ENCODE measurements at regions not wholly inside any gene's neighbourhood (a gene's known extent, or its start where the extent isn't known, plus 50 kb on each side); places are given as distances from the start of the nearest gene placed in this dataset.

DNA sequence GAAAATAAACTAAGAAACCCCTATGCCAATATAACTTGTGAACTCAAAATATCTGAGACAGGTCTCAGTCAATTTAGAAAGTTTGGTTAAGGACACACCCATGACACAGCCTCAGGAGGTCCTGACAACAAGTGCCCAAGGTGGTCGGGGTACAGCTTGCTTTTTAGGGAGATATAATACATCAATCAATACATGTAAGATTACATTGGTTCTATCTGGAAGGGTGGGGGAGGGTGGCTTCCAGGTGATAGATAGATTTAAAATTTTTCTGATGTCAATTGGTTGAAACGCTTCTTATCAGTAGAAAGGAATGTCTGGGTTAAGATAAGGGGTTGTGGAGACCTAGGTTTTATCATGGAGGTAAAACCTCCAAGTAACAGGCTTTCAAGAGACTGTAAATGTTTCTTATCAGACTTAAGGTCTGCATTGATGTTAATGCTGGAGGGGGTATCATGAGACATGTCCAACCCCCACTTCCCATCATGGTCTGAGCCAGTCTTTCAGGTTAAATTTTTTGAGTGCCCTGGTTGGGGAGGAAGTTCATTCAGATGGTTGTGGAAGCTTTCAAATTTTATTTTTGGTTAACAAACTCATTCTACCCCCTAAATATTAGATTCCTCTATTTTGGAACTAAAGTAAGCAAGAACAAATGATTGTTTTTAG, 82.0 kb upstream of the RASSF8 start:
- Mint-ChIP-seq H3K27me3 (ENCODE audit: low read depth) (no peaks in the 10 kb centered on the region), H3K36me3 (ENCODE audit: low read depth) (no peaks in the 10 kb centered on the region), H3K9me3 (peaks cover 5% of the 10 kb centered on the region), H3K4me3 (no peak overlapping the region), H3K27ac (no peak overlapping the region), H3K4me1 (no peaks in the 10 kb centered on the region)
- TF ChIP-seq, protein P1, sequence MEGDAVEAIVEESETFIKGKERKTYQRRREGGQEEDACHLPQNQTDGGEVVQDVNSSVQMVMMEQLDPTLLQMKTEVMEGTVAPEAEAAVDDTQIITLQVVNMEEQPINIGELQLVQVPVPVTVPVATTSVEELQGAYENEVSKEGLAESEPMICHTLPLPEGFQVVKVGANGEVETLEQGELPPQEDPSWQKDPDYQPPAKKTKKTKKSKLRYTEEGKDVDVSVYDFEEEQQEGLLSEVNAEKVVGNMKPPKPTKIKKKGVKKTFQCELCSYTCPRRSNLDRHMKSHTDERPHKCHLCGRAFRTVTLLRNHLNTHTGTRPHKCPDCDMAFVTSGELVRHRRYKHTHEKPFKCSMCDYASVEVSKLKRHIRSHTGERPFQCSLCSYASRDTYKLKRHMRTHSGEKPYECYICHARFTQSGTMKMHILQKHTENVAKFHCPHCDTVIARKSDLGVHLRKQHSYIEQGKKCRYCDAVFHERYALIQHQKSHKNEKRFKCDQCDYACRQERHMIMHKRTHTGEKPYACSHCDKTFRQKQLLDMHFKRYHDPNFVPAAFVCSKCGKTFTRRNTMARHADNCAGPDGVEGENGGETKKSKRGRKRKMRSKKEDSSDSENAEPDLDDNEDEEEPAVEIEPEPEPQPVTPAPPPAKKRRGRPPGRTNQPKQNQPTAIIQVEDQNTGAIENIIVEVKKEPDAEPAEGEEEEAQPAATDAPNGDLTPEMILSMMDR (IDR thresholded peaks at IDR 0.05; ENCODE audit: unreplicated experiment in 3 of 3), result no peak

DNA sequence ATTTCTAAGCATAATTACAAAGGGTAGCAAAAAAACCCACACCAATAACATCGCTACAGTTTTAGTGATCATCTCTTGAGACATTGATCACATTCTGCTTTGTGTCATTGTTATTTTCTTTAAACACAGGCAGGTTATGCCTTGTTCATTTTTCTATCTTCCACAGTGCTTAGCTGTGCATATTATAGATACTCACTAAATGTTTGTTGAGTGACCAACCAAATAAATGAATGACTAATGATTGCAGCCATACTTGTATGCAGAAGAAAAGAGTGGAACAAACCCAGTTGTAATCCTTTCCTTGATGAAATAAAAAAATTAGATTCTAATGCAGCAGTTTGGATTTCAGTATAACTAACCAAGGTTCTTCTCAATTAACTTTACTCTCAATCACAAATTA, 81.0 kb upstream of the RASSF8 start:
- H3K27me3 Mint-ChIP-seq (ENCODE audit: low read depth), result no peaks in the 10 kb centered on the region
- no peak overlapping the region for H3K4me3 Mint-ChIP-seq
- peaks cover 12% of the 10 kb centered on the region for H3K9me3 Mint-ChIP-seq
- no peaks in the 10 kb centered on the region for H3K36me3 Mint-ChIP-seq (ENCODE audit: low read depth)
- no peak overlapping the region for H3K27ac Mint-ChIP-seq
- no peaks in the 10 kb centered on the region for H3K4me1 Mint-ChIP-seq
- TF ChIP-seq, protein P1 (IDR thresholded peaks at IDR 0.05; ENCODE audit: unreplicated experiment in 3 of 3), result no peak

DNA sequence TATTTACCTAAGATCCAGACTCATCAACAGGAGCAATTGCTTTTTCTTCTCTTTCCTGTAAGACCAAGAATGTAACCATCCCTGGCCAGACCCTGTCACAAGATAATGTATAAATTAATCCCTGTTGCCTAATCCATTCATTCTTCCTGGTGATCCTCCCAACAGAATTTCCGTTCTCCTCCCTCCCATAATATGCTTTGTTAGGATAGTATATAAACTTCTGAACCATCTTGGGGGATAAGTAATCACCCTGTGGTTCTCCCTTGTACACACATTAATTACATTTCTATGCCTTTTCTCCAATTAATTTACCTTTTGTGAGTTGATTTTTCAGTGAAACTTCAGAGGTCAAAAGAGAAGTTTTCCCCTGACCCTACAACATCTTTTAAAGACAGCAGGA, 76.2 kb upstream of the RASSF8 start:
- Mint-ChIP-seq H3K27ac (no peak overlapping the region), H3K4me1 (no peaks in the 10 kb centered on the region), H3K36me3 (ENCODE audit: low read depth) (no peaks in the 10 kb centered on the region), H3K9me3 (peaks cover 12% of the 10 kb centered on the region), H3K4me3 (no peak overlapping the region), H3K27me3 (ENCODE audit: low read depth) (no peaks in the 10 kb centered on the region)
- TF ChIP-seq, protein P1 (IDR thresholded peaks at IDR 0.05; ENCODE audit: unreplicated experiment in 3 of 3), result no peak

DNA sequence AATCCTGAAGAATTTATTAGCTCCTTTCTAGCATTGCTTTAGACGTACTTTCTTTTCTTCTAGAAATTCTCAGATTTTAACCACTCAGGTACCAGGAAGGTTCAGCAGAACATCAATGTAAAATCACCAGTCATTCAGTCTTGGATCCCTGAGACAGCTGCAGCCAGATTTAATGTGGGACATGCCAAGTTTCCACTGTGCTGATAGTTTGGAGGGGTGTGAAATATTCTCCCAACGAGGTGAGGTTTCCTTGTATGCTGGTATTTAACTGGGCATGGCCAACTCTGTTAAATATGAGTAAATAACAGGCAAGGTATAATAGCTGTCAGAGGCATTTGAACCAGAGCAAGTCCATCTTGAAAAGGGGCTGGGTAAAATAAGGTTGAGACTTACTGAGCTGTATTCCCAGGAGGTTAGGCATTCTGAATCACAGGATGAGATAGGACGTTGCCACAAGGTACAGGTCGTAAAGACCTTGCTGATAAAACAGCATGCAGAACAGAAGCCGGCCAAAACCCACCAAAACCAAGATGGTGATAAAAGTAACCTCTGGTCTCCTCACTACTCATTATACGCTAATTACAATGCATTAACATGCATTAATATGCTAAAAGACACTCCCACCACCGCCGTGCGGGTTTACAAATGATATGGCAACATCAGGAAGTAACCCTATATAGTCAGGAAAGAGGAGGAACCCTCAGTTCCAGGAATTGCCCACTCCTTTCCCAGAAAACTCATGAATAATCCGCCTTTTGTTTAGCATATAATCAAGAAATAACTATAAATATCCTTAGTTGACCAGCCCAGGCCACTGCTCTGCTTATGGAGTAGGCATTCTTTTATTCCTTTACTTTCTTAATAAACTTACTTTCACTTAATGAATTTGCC, 75.2 kb upstream of the RASSF8 start:
- TF ChIP-seq, protein P1 (IDR thresholded peaks at IDR 0.05; ENCODE audit: unreplicated experiment in 3 of 3), result no peak

DNA sequence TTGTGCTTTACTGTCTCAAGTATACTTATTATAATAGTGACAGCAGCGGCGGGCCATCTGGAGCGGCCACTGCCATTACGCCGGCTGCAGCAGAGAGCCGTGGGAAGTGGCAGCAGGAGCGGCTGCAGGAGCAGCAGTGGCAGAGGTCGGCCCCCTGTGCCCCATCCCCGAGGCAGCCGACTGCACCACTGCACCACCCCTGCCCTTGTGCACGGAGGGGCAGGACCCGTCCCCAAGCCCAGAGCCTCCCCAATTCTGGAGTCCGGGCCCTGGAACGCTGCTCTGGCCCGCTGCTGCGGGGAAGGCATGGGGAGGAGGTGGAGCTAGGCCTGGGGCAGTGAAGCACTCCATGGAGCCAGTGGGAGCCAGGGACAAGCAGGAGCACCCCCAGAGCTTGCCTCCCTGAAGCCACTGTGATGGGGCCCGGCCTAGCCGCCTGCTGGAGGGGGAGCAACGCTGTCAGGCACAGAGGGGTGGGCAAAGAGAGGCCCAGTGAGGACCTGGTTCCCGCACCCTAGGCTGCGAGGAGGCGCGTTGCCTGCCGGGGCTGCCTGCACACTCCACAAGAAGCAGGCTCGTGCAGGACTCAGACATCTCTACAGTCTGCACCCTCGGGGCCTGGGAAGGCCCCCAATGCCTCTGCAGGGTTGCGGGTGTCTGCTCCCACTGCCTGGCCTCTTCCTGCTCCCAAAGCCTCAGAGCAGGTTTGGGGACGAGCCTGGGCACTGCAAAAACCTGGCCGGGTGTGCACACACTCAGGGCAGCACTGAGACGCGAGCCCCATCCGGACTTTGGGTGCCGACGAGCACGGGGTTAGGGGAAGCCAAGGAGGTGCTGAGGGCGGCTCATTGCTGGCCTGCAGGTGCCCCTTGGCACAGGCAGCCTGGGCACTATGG, 74.2 kb upstream of the RASSF8 start:
- peaks cover 15% of the 10 kb centered on the region for H3K4me1 Mint-ChIP-seq
- no peak overlapping the region for H3K4me3 Mint-ChIP-seq
- H3K27ac Mint-ChIP-seq, result no peak overlapping the region
- H3K9me3 Mint-ChIP-seq, result peaks cover 12% of the 10 kb centered on the region
- TF ChIP-seq, protein P1 (IDR thresholded peaks at IDR 0.05; ENCODE audit: unreplicated experiment in 3 of 3), result no peak
- no peaks in the 10 kb centered on the region for H3K27me3 Mint-ChIP-seq (ENCODE audit: low read depth)
- H3K36me3 Mint-ChIP-seq (ENCODE audit: low read depth), result no peaks in the 10 kb centered on the region

More for the DNA sequence above, 75.2 kb upstream of the RASSF8 start:
- Mint-ChIP-seq H3K4me3 (no peak overlapping the region), H3K27ac (no peak overlapping the region), H3K9me3 (peaks cover 12% of the 10 kb centered on the region), H3K36me3 (ENCODE audit: low read depth) (no peaks in the 10 kb centered on the region), H3K4me1 (peaks cover 8% of the 10 kb centered on the region), H3K27me3 (ENCODE audit: low read depth) (no peaks in the 10 kb centered on the region)
